ENCODE measurements at regions not wholly inside any gene's neighbourhood (a gene's known extent, or its start where the extent isn't known, plus 50 kb on each side); places are given as distances from the start of the nearest gene placed in this dataset.

- POLR2A ChIA-PET (ENCODE audit: low non-redundant PET): no interaction called here
- DNase-seq (ENCODE audit: low spot score): no peak
- CTCF ChIA-PET: no interaction called here
- no peak overlapping the region for H3K27ac ChIP-seq
- TF ChIP-seq CTCF (conservative IDR thresholded peaks at IDR 0.05; ENCODE audit: low read depth): no peak
Measured at GRCh38 chr4:36891971-36892370, 352.6 kb upstream of the NWD2 start.

GRCh38 chr4:36900446-36900987 is 344.0 kb upstream of the NWD2 start:
- no peak overlapping the region for H3K27ac ChIP-seq
- no peak for DNase-seq (ENCODE audit: low spot score)
- TF ChIP-seq CTCF (conservative IDR thresholded peaks at IDR 0.05; ENCODE audit: low read depth): no peak
- ChIA-PET POLR2A (ENCODE audit: low non-redundant PET) (no interaction called here), CTCF (no interaction called here)

GRCh38 chr4:36904823-36905222 is 339.7 kb upstream of the NWD2 start:
- ChIA-PET CTCF (no interaction called here), POLR2A (ENCODE audit: low non-redundant PET) (no interaction called here)
- no peak for TF ChIP-seq CTCF (conservative IDR thresholded peaks at IDR 0.05; ENCODE audit: low read depth)
- no peak overlapping the region for H3K27ac ChIP-seq
- no peak for DNase-seq (ENCODE audit: low spot score)

GRCh38 chr4:36914106-36914505 is 330.4 kb upstream of the NWD2 start:
- ChIA-PET CTCF (no interaction called here), POLR2A (ENCODE audit: low non-redundant PET) (no interaction called here)
- TF ChIP-seq CTCF (conservative IDR thresholded peaks at IDR 0.05; ENCODE audit: low read depth): no peak
- DNase-seq (ENCODE audit: low spot score): no peak
- H3K27ac ChIP-seq: no peak overlapping the region

- CTCF ChIA-PET: no interaction called here
- POLR2A ChIA-PET (ENCODE audit: low non-redundant PET): no interaction called here
- no peak for DNase-seq (ENCODE audit: low spot score)
Measured at GRCh38 chr4:36915717-36916116, 328.8 kb upstream of the NWD2 start.

GRCh38 chr4:36917413-36917812 is 327.1 kb upstream of the NWD2 start:
- ChIA-PET POLR2A (ENCODE audit: low non-redundant PET) (no interaction called here), CTCF (no interaction called here)
- no peak for TF ChIP-seq CTCF (conservative IDR thresholded peaks at IDR 0.05; ENCODE audit: low read depth)
- H3K27ac ChIP-seq: no peak overlapping the region
- DNase-seq (ENCODE audit: low spot score): no peak

More at GRCh38 chr4:36915717-36916116, 328.8 kb upstream of the NWD2 start:
- TF ChIP-seq CTCF (conservative IDR thresholded peaks at IDR 0.05; ENCODE audit: low read depth): no peak
- H3K27ac ChIP-seq: no peak overlapping the region

GRCh38 chr4:36919721-36920120 is 324.8 kb upstream of the NWD2 start:
- CTCF ChIA-PET: no interaction called here
- no peak for TF ChIP-seq CTCF (conservative IDR thresholded peaks at IDR 0.05; ENCODE audit: low read depth)
- no peak for DNase-seq (ENCODE audit: low spot score)
- POLR2A ChIA-PET (ENCODE audit: low non-redundant PET): no interaction called here
- H3K27ac ChIP-seq: no peak overlapping the region
